Erythroblast (primary cell): ENCODE measurements at regions not wholly inside any gene's neighbourhood (a gene's known extent, or its start where the extent isn't known, plus 50 kb on each side); places are given as distances from the start of the nearest gene placed in this dataset.

ENCODE experiments used
- DNase-seq, 2 experiments: peaks; one replicate each; lab custom pipeline; 2025; lab: John Stamatoyannopoulos, UW
- GATA1 ChIP-seq: IDR thresholded peaks from 2 replicates; pipeline ENCODE4 v1.6.1; 2011; ENCODE audit warnings: low read depth, mild to moderate bottlenecking, control low read depth, low read length, moderate library complexity
- POLR2A ChIP-seq: IDR thresholded peaks from 2 replicates; pipeline ENCODE4 v1.6.1; 2011; ENCODE audit warnings: mild to moderate bottlenecking, low read length

GRCh38 chr7:109125001-109125400, 555.3 kb downstream of the DNAJB9 start:
- no peak for DNase-seq

GRCh38 chr7:109126404-109127050, 556.9 kb downstream of the DNAJB9 start:
- TF ChIP-seq GATA1 (no peak), POLR2A (no peak)
- no peak for DNase-seq

More at GRCh38 chr7:109125001-109125400, 555.3 kb downstream of the DNAJB9 start:
- TF ChIP-seq GATA1 (no peak), POLR2A (no peak)

GRCh38 chr7:109127145-109127544, 557.5 kb downstream of the DNAJB9 start:
- TF ChIP-seq POLR2A (no peak), GATA1 (no peak)
- DNase-seq = no peak

GRCh38 chr7:109131141-109131540, 561.5 kb downstream of the DNAJB9 start:
- TF ChIP-seq POLR2A (no peak), GATA1 (no peak)
- no peak for DNase-seq

GRCh38 chr7:109136893-109137292, 567.2 kb downstream of the DNAJB9 start:
- TF ChIP-seq GATA1 (no peak), POLR2A (no peak)

GRCh38 chr7:109154748-109155147, 585.1 kb downstream of the DNAJB9 start:
- no peak for DNase-seq
- no peak for TF ChIP-seq POLR2A
- TF ChIP-seq GATA1 = no peak

More at GRCh38 chr7:109136893-109137292, 567.2 kb downstream of the DNAJB9 start:
- DNase-seq = no peak

GRCh38 chr7:109158246-109158645, 588.6 kb downstream of the DNAJB9 start:
- DNase-seq = no peak
- TF ChIP-seq GATA1 = no peak
- no peak for TF ChIP-seq POLR2A

GRCh38 chr7:109176661-109177060, 607.0 kb downstream of the DNAJB9 start:
- no peak for DNase-seq
- TF ChIP-seq POLR2A = no peak

- TF ChIP-seq GATA1 = no peak
- TF ChIP-seq POLR2A = no peak
- DNase-seq = no peak
Observed at GRCh38 chr7:109178342-109178741, 608.7 kb downstream of the DNAJB9 start.

- no peak for TF ChIP-seq POLR2A
- TF ChIP-seq GATA1 = no peak
- DNase-seq = no peak
Observed at GRCh38 chr7:109179601-109180000, 609.9 kb downstream of the DNAJB9 start.

- TF ChIP-seq GATA1 = no peak
- TF ChIP-seq POLR2A = no peak
Observed at GRCh38 chr7:109190766-109191398, 621.2 kb downstream of the DNAJB9 start.

GRCh38 chr7:109206196-109206595, 636.5 kb downstream of the DNAJB9 start:
- no peak for DNase-seq
- no peak for TF ChIP-seq GATA1
- TF ChIP-seq POLR2A = no peak

More at GRCh38 chr7:109190766-109191398, 621.2 kb downstream of the DNAJB9 start:
- DNase-seq = no peak

- no peak for TF ChIP-seq POLR2A
- TF ChIP-seq GATA1 = no peak
- no peak for DNase-seq
Observed at GRCh38 chr7:109213081-109213480, 643.4 kb downstream of the DNAJB9 start.

- DNase-seq = no peak
- no peak for TF ChIP-seq GATA1
- no peak for TF ChIP-seq POLR2A
Observed at GRCh38 chr7:109215341-109215740, 645.7 kb downstream of the DNAJB9 start.
